ENCODE measurements at regions not wholly inside any gene's neighbourhood (a gene's known extent, or its start where the extent isn't known, plus 50 kb on each side); places are given as distances from the start of the nearest gene placed in this dataset.
A peak's percentile ranks its signal among the peaks of the same experiment; 100 is the strongest.
"Not testable (repeated sequence)": the region's sequence is repeated elsewhere in the genome, so short reads cannot be mapped to it uniquely, and the experiment has no call there.

- DNase-seq: peak; percentile 54
These were observed 99.9 kb downstream of the ANKRD18B start for GRCh38 chr9:33623658-33624586.

- not testable (repeated sequence) for DNase-seq
These were observed 104.3 kb downstream of the ANKRD18B start for GRCh38 chr9:33628318-33628717.

- no peak for DNase-seq
These were observed 104.9 kb downstream of the ANKRD18B start for GRCh38 chr9:33628865-33629410.

- DNase-seq: no peak
These were observed 109.6 kb downstream of the ANKRD18B start for GRCh38 chr9:33633636-33634035.

GRCh38 chr9:33637881-33638280 is 113.8 kb downstream of the ANKRD18B start:
- no peak for DNase-seq

- no peak for DNase-seq
These were observed 114.4 kb downstream of the ANKRD18B start for GRCh38 chr9:33638391-33638915.

GRCh38 chr9:33645706-33646105 is 121.7 kb downstream of the ANKRD18B start:
- DNase-seq: no peak

- no peak for DNase-seq
These were observed 125.4 kb downstream of the ANKRD18B start for GRCh38 chr9:33649463-33649862.

GRCh38 chr9:33651125-33651524 is 127.1 kb downstream of the ANKRD18B start:
- no peak for DNase-seq

- DNase-seq: no peak
These were observed 135.4 kb upstream of the PRSS3 start for GRCh38 chr9:33659921-33660320.

GRCh38 chr9:33660772-33661171 is 134.6 kb upstream of the PRSS3 start:
- no peak for DNase-seq

GRCh38 chr9:33661176-33661575 is 134.2 kb upstream of the PRSS3 start:
- DNase-seq: no peak

GRCh38 chr9:33662871-33663270 is 132.5 kb upstream of the PRSS3 start:
- no peak for DNase-seq

- DNase-seq: not testable (repeated sequence)
These were observed 119.1 kb upstream of the PRSS3 start for GRCh38 chr9:33676194-33676745.

GRCh38 chr9:33676746-33677505 is 118.4 kb upstream of the PRSS3 start:
- DNase-seq: peak; percentile 34

GRCh38 chr9:33677506-33677809 is 117.9 kb upstream of the PRSS3 start:
- DNase-seq: no peak

GRCh38 chr9:33677961-33678360 is 117.4 kb upstream of the PRSS3 start:
- no peak for DNase-seq

- no peak for DNase-seq
These were observed 112.8 kb upstream of the PRSS3 start for GRCh38 chr9:33682551-33682950.

GRCh38 chr9:33684831-33685230 is 110.5 kb upstream of the PRSS3 start:
- DNase-seq: no peak

GRCh38 chr9:33686942-33687341 is 108.4 kb upstream of the PRSS3 start:
- DNase-seq: peak; percentile 5

- no peak for DNase-seq
These were observed 107.6 kb upstream of the PRSS3 start for GRCh38 chr9:33687779-33688178.

GRCh38 chr9:33690143-33690933 is 105.0 kb upstream of the PRSS3 start:
- DNase-seq: no peak

All from hindlimb muscle (tissue), 1 donor.